GM12892 (cell line): ENCODE measurements at regions not wholly inside any gene's neighbourhood (a gene's known extent, or its start where the extent isn't known, plus 50 kb on each side); places are given as distances from the start of the nearest gene placed in this dataset.

Experiments used
- POLR2A ChIP-seq: IDR thresholded peaks from 2 replicates; pipeline ENCODE4 v1.6.1; 2011; ENCODE audit warnings: low read depth, low read length, control low read depth
- POLR2AphosphoS5 ChIP-seq: IDR thresholded peaks from 2 replicates; pipeline ENCODE4 v1.6.1; 2011; ENCODE audit warnings: low read depth, low read length, control low read depth
- TAF1 ChIP-seq: IDR thresholded peaks from 2 replicates; pipeline ENCODE4 v1.6.1; 2011; ENCODE audit warnings: low read depth, mild to moderate bottlenecking, control low read depth, low read length, borderline replicate concordance

GRCh38 chr2:67516899-67517530 lies 119.9 kb downstream of the ETAA1 start:
- TF ChIP-seq TAF1 (no peak), POLR2A (no peak), POLR2AphosphoS5 (no peak)
